ENCODE measurements at regions not wholly inside any gene's neighbourhood (a gene's known extent, or its start where the extent isn't known, plus 50 kb on each side); places are given as distances from the start of the nearest gene placed in this dataset.

DNA sequence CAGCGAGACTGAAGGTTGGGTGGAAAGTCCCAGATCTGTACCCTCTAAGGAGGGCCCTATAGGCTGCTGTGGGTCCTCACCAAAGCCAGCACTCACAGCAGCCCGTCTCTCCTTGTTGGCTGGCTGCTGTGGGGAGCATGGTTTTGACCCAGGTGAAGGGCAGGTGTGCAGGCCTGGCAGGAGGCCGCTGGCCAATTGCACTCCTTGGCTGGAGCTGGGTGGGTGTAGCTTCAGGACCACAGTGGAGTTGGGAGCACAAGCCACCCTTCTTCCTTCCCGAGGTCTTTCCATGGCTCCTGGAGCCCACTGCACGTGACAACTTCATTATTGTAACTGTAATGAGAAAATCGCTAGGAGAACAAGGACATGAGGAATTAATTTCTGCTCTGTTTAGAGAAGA is 287.7 kb upstream of the FOXQ1 start:
- DNase-seq = no peak

DNA sequence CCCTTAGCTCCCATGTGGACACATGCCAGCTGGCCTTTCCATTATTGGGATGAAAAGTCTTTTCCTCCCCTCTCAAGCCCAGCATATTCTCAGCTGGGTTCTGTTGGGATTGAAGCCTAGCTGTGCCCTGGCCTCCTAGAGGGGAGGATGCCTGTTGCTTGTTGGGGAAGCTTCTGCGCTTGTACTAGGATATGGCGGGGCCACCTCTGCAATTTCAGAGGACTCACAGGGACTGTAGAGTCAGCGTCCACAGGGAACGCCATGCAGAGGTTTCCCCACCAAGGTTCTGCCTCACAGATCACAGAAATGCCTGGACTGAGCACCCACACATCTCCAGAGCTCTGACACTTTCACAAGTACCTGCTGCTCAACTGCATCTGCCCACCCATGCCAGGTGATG is 288.7 kb upstream of the FOXQ1 start:
- no peak for DNase-seq

DNA sequence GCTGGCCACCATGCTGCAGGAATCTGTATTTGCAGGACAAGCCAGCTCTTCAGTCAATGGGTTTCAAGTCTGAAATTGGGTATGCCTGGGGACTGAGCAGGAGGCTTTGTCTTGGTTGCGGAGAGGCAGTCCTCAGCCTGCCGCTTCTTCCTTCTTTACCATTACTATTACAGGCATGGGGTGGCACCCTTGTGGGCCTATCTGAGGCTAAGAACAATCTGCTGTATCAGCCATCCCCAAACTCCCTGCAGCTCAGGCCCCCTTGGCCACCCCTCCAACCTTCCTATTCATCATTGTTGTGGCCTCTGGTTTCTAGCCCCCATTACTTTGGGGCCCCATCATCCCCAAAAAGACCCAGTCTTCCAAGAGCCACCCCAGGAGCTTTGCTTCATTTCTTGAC is 289.2 kb upstream of the FOXQ1 start:
- DNase-seq = no peak

DNA sequence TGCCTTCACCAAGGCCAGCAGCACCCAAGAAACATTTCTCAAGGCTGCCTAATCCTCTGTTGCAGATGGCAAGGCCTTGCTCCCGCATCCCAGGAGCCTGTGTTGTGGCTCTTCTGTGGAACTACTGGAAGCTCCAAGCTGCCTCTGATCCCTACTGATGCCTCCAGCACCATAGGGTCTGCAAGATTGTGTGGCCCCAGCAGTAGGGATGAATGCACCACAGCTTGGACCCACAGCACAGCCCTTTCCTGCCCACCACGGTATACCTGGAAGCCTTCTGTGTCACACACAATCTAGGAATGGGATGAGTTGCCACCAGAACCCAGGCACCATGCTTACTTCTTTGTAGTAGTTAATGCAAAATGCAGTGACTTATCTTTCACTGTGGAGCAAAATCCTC is 291.1 kb upstream of the FOXQ1 start:
- no peak for DNase-seq

- DNase-seq = no peak
Measured at GRCh38 chr6:1020133-1020532, 291.8 kb upstream of the FOXQ1 start.

- no peak for DNase-seq
Measured at GRCh38 chr6:1018041-1018440, 293.9 kb upstream of the FOXQ1 start.

- no peak for DNase-seq
Measured at GRCh38 chr6:1016329-1017302, 295.3 kb upstream of the FOXQ1 start.

DNA sequence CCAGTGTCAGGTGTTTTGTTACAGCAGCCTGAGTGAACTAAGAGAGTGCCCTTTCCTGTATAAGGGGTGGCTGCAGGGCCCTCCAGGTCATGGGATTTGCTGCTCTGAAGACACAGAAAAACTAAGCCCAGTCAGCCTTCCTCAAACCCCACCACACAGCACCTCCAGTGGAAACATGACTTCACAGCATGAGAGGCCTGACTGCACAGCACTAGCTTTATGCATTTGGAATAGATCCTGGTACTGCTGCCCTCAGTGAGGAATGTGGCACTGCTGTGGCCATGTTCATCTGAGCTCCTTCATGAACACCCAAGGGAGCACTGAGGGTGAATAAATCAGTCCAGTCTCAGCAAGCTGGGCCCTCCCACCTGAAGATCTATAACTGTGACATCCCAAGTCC is 296.1 kb upstream of the FOXQ1 start:
- DNase-seq = no peak

- no peak for DNase-seq
Measured at GRCh38 chr6:1014431-1014807, 297.5 kb upstream of the FOXQ1 start.

DNA sequence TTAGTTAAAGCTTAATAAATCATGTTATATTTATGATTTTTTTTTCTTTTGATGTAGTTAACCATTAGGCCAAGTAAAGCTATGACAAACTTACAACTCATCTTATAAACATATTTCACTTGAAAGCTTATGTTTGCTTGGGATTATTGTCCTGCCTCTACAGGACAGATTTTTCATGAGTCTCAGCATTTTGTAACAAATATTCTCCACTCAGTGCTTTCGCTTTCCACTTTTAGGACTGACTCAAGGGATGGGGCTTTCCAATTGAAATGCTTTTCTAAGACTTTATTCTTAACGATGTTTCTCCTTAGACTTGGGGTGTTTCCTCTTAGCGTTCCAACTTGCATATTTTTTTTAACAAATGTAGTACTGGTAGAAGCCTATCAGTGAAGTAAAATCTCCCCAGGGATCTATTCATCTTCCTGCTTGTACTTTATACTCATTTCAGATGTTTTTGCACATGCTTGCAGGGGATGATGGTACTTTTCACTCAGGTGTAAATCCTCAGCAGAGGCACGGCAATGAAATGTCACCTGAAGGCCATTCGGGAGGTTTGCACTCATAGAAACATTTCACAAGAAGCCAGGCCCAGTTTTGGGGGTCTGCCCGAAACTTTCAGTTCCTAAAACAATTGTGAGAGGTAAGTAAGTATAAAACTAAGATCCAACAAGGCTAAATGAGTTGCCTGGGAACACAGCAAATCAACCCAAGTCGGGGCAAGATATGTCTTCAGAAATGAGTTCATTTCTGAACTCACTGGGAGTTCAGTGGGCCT is 298.1 kb upstream of the FOXQ1 start:
- DNase-seq = no peak

GRCh38 chr6:1009103-1009502 is 302.8 kb upstream of the FOXQ1 start:
- DNase-seq = no peak

GRCh38 chr6:1007159-1007558 is 304.7 kb upstream of the FOXQ1 start:
- no peak for DNase-seq

- peak; percentile 35 for DNase-seq
Measured at GRCh38 chr6:1004885-1005630, 306.8 kb upstream of the FOXQ1 start.

DNA sequence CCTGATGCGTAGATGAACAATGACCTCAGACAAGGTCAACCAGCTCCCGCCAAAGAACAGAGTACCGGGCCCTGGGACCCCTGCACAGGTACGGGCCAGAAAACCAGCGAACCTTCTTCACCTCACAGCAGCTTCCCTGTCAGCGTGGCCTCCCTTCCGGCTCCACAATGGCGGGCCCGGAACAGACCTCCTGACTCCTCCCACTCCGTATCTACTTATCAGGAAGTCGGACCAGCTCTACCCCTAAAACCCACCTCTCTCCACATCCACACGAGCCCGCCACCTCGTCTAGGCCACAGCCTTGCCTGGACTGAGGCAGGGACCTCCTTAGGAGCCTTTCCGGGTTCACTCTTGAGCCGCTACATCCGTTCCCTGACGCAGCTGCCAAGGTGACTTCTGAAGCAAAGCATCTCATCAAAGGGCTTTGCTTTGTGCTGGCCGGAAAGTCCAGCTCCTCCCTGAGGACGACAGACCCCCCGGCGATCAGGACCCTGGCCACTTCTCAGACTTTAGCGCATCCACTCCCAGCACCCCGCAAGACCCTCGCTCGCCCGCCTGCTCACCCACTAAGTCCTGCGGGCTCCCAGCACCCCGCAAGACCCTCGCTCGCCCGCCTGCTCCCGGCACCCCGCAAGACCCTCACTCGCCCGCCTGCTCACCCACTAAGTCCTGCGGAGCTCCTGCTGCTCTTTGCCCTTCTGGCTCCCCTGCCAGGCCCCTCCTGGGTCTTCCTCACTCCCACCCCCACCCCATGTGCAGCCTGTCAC is 308.3 kb upstream of the FOXQ1 start:
- no peak for DNase-seq

DNA sequence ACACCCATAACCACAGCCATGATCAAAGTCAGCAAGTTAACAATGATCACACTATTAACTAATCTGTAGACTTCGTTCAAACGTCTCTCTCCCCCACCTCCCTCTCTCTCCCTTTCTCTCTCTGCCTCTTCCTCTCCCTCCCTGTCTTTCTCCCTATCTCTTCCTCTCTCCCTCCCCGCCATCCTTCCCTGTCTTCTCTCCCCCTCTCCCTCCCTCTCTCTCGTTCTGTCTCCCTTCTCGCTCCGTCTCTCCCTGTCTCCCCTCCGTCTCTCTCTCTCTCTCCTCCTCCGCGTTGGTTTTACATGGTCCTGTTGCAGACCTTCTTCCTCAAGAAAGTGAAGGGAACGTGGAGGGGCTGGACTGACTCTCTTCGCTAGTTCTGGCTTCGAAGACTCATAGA is 308.9 kb upstream of the FOXQ1 start:
- DNase-seq = no peak

GRCh38 chr6:1001655-1002349 is 308.9 kb upstream of the EXOC2 start:
- DNase-seq = no peak

- DNase-seq = no peak
Measured at GRCh38 chr6:999552-999951, 306.6 kb upstream of the EXOC2 start.

- no peak for DNase-seq
Measured at GRCh38 chr6:998551-998950, 305.6 kb upstream of the EXOC2 start.

DNA sequence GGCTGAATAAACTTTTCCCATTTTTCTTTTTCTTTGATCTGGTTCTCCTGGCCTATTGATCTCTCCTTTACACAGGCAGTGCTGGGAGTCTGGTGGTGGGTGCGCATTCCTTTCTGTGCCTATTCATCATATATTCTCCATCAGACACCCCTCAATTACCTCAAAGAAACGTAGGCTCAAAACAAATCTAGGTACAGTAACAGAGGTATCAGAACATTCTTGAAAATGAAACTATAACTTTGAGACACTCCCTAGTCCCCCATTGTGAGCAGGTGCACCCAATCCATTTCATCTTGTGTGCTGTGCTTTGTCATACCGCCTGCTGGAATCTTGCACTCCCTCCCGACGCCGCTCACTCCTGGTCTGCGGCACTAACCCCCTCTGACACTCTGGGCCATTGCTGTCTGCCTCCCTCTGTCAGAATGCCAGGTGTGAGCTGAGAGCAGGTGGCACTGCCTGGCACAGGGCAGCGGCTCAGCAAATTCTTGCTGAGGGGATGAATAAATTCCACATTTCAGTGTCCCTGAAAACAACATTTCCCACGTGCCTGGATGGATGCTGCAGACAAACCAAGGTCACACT is 303.4 kb upstream of the EXOC2 start:
- DNase-seq = no peak

DNA sequence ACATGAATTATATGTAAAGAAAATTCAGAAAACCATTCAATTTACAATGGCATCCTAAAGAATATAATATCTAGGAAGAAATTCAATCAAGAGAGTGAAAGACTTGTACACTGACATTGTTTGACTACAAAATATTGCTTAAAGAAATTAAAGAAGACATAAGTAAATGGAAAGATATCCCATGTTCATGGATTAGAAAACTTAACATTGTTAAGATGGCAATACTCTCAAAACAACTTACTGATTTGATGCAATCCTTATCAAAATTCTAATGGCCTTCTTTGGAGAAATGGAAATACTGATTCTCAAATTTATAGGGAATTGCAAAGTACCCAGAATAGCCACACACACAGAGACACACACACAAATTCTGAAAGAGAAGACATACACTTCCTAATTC is 298.3 kb upstream of the EXOC2 start:
- DNase-seq = no peak

- no peak for DNase-seq
Measured at GRCh38 chr6:984031-984430, 291.1 kb upstream of the EXOC2 start.
